Ishikawa (cell line): ENCODE measurements at regions not wholly inside any gene's neighbourhood (a gene's known extent, or its start where the extent isn't known, plus 50 kb on each side); places are given as distances from the start of the nearest gene placed in this dataset.

Experiments
- CEBPB ChIP-seq: IDR thresholded peaks from 2 replicates; pipeline ENCODE4 v1.6.1; 2012
- CREB1 ChIP-seq: IDR thresholded peaks from 2 replicates; pipeline ENCODE4 v1.6.1; 2012; ENCODE audit warnings: low read depth
- EP300 ChIP-seq: IDR thresholded peaks from 2 replicates; pipeline ENCODE4 v1.6.1; 2012; ENCODE audit warnings: borderline replicate concordance
- FOXM1 ChIP-seq: IDR thresholded peaks from 2 replicates; pipeline ENCODE4 v1.6.1; 2012; ENCODE audit warnings: low read depth, borderline replicate concordance
- NFIC ChIP-seq: IDR thresholded peaks from 2 replicates; pipeline ENCODE4 v1.6.1; 2012
- RAD21 ChIP-seq: IDR thresholded peaks from 2 replicates; pipeline ENCODE4 v1.6.1; 2012; ENCODE audit warnings: low read depth
- TAF1 ChIP-seq: IDR thresholded peaks from 2 replicates; pipeline ENCODE4 v1.6.1; 2012; ENCODE audit warnings: low read depth, mild to moderate bottlenecking
- TCF12 ChIP-seq: IDR thresholded peaks from 2 replicates; pipeline ENCODE4 v1.6.1; 2012; ENCODE audit warnings: low read depth
- TEAD4 ChIP-seq: IDR thresholded peaks from 2 replicates; pipeline ENCODE4 v1.6.1; 2012
- USF1 ChIP-seq: IDR thresholded peaks from 2 replicates; pipeline ENCODE4 v1.6.1; 2012
- YY1 ChIP-seq: IDR thresholded peaks from 2 replicates; pipeline ENCODE4 v1.6.1; 2012; ENCODE audit warnings: low read depth
- ZBTB7A ChIP-seq: IDR thresholded peaks from 2 replicates; pipeline ENCODE4 v1.6.1; 2012; ENCODE audit warnings: low read depth
- TF ChIP-seq, protein P1 (sequence below): IDR thresholded peaks from 2 replicates; pipeline ENCODE4 v1.6.1; 2012
- TF ChIP-seq, protein P2 (sequence below): IDR thresholded peaks from 2 replicates; pipeline ENCODE4 v1.6.1; 2012; ENCODE audit warnings: low read depth, mild to moderate bottlenecking

- no peak for TF ChIP-seq TAF1
- no peak for TF ChIP-seq CREB1
- TF ChIP-seq RAD21, result no peak
- TF ChIP-seq YY1, result no peak
- no peak for TF ChIP-seq NFIC
- TF ChIP-seq, protein P1, sequence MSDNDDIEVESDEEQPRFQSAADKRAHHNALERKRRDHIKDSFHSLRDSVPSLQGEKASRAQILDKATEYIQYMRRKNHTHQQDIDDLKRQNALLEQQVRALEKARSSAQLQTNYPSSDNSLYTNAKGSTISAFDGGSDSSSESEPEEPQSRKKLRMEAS, result no peak
- no peak for TF ChIP-seq EP300
- TF ChIP-seq USF1, result no peak
- TF ChIP-seq TEAD4, result no peak
- TF ChIP-seq ZBTB7A, result no peak
- TF ChIP-seq, protein P2, sequence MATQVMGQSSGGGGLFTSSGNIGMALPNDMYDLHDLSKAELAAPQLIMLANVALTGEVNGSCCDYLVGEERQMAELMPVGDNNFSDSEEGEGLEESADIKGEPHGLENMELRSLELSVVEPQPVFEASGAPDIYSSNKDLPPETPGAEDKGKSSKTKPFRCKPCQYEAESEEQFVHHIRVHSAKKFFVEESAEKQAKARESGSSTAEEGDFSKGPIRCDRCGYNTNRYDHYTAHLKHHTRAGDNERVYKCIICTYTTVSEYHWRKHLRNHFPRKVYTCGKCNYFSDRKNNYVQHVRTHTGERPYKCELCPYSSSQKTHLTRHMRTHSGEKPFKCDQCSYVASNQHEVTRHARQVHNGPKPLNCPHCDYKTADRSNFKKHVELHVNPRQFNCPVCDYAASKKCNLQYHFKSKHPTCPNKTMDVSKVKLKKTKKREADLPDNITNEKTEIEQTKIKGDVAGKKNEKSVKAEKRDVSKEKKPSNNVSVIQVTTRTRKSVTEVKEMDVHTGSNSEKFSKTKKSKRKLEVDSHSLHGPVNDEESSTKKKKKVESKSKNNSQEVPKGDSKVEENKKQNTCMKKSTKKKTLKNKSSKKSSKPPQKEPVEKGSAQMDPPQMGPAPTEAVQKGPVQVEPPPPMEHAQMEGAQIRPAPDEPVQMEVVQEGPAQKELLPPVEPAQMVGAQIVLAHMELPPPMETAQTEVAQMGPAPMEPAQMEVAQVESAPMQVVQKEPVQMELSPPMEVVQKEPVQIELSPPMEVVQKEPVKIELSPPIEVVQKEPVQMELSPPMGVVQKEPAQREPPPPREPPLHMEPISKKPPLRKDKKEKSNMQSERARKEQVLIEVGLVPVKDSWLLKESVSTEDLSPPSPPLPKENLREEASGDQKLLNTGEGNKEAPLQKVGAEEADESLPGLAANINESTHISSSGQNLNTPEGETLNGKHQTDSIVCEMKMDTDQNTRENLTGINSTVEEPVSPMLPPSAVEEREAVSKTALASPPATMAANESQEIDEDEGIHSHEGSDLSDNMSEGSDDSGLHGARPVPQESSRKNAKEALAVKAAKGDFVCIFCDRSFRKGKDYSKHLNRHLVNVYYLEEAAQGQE, result no peak
- TF ChIP-seq CEBPB, result no peak
- no peak for TF ChIP-seq TCF12
- no peak for TF ChIP-seq FOXM1
Observed at GRCh38 chr4:185872747-185873380, 60.9 kb upstream of the SORBS2 start.
